ENCODE measurements at regions not wholly inside any gene's neighbourhood (a gene's known extent, or its start where the extent isn't known, plus 50 kb on each side); places are given as distances from the start of the nearest gene placed in this dataset.

DNA sequence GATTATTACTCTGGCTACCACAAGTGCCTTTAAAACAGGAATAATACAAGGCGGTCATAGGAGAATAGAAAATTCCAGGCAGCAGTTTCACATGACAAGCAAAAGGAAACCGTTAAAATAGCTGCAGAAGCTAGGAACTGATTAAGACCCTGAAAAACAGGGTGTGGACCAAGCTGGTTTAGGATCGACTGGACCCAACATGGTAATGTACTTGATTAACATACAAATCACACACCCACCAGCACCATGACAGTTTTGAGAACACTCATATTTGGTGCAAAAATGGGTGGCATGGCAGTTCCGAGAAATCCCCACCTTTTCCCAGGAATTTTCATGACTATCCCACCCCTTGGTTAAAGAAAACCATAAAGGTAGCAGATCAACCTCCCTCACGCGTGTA lies 51.9 kb upstream of the TMEM163 start:
- no peak for DNase-seq (ENCODE audit: insufficient read length, low spot score)
- TF ChIP-seq, protein P1, sequence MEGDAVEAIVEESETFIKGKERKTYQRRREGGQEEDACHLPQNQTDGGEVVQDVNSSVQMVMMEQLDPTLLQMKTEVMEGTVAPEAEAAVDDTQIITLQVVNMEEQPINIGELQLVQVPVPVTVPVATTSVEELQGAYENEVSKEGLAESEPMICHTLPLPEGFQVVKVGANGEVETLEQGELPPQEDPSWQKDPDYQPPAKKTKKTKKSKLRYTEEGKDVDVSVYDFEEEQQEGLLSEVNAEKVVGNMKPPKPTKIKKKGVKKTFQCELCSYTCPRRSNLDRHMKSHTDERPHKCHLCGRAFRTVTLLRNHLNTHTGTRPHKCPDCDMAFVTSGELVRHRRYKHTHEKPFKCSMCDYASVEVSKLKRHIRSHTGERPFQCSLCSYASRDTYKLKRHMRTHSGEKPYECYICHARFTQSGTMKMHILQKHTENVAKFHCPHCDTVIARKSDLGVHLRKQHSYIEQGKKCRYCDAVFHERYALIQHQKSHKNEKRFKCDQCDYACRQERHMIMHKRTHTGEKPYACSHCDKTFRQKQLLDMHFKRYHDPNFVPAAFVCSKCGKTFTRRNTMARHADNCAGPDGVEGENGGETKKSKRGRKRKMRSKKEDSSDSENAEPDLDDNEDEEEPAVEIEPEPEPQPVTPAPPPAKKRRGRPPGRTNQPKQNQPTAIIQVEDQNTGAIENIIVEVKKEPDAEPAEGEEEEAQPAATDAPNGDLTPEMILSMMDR (IDR thresholded peaks at IDR 0.05; ENCODE audit: insufficient read depth, missing control alignments) = no peak
- no peak for FAIRE-seq

DNA sequence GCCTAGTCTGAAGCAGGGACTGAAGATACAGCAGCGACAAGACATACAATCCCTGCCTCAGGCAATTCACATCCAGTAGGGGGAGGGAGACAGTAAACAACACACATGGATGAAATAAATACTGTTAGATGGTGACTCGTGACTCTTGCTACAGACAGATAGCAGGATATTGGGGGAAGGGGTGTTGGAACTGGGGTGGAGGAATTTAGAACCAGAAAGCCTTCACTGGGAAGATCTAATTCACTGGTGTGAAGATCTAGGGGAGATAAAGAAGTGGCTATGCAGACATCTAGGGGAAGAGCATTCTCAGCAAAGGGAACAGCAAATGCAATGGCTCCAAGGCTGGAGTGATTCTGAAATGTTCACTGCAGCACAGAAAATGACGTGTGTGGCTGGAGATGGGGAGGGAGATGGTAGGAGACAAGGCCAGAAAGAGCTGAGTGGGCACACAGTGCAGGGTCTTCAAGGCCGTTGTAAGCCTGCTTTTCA lies 52.6 kb upstream of the TMEM163 start:
- no peak for FAIRE-seq
- no peak for DNase-seq (ENCODE audit: insufficient read length, low spot score)
- TF ChIP-seq, protein P1 (IDR thresholded peaks at IDR 0.05; ENCODE audit: insufficient read depth, missing control alignments) = no peak

DNA sequence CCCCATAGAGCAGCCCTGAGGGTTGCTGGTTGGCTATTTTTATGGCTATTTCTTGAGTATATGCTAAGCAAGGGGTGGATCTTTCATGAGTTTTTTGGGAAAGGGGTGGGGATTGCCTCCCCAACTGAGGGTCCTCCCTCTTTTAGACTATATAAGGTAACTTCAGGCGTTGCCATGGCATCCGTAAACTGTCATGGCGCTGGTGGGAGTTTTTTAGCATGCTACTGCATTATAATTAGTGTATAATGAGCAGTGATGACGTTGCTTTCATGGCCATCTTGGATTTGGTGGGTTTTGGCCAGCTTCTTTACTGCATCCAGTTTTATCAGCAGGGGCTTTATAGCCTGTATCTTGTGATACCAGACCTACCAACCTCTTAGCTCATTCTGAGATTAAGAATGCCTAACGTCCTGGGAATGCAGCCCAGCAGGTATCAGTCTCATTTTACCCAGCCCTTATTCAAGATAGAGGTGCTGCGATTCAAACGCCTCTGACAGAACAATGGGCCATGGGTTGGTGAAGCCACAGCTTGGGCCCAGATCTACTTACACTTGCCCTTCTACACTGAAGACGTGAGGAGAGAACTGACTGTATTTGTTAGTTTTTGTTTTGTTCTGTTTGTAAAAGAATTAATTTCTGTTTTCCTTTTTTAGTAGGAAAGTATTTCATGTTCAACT lies 53.8 kb upstream of the TMEM163 start:
- no peak for DNase-seq (ENCODE audit: insufficient read length, low spot score)
- TF ChIP-seq, protein P1 (IDR thresholded peaks at IDR 0.05; ENCODE audit: insufficient read depth, missing control alignments) = no peak
- FAIRE-seq = no peak

DNA sequence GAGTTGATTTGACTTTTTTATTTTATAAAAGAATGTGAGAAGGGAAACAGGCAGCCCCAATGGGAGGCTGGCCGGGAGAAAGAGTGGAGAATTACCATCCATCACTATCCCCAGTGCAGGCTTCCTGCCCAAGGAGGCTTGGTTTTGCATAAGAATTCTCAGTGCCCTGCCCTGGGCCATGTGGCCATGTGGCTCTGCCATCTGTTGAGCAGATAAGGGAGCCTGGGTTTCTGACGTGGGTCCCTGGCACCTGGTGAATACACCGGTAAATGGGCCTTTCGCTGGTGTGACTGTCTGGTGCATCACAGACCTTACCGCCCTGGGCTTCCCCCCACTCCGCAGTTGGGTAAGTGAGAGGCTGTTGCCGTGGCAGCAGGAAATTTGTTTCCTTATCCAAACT lies 54.5 kb upstream of the TMEM163 start:
- FAIRE-seq = no peak

DNA sequence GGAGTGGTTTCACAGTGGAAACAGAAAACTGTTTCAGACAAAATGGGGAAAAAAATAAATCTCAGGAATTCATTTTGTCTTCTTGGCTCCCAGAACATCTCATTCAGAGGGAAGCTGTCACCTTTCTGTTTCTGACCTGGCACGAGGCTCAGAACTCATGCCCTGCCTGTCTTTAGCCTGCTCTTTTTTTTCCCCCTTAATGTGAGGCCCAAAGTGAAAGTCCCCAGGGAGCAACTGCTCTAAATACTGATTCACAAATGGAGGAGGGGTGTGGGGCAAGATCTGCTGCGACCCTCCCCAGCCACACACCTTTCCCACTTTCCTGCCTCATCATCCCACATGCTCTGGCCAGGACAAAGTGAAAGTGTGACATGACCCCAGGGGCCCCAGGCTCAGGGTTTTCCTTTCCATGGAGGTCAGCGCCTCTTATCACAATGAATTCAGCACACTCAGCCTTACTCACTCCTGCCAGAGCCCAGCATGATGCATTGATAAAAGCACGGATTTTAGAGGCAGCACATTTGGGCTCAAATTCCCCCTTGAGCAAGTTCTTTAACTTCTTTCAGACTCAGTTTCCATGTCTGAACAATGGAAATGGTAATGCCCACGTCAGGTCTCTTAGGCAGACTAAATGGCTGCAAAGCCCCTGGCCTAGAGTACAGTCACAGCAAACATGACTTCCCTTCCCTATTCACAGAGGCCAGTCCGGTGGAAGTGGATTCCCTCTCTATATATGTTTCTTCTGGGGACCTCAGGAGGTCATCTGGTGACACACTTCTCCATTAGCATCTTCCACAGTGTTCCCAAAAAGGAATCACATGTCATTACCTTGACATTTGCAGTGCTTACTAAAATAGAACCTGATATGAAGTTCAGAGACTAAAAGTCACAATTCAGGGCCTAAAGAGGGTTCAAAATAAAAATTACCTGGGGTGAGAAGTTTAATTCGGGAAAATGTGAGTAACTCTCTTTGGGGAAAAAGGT lies 55.3 kb upstream of the TMEM163 start:
- no peak for DNase-seq (ENCODE audit: insufficient read length, low spot score)
- TF ChIP-seq, protein P1 (IDR thresholded peaks at IDR 0.05; ENCODE audit: insufficient read depth, missing control alignments) = no peak
- FAIRE-seq = no peak

More for the DNA sequence above, 54.5 kb upstream of the TMEM163 start:
- DNase-seq (ENCODE audit: insufficient read length, low spot score) = no peak
- TF ChIP-seq, protein P1 (IDR thresholded peaks at IDR 0.05; ENCODE audit: insufficient read depth, missing control alignments) = no peak

DNA sequence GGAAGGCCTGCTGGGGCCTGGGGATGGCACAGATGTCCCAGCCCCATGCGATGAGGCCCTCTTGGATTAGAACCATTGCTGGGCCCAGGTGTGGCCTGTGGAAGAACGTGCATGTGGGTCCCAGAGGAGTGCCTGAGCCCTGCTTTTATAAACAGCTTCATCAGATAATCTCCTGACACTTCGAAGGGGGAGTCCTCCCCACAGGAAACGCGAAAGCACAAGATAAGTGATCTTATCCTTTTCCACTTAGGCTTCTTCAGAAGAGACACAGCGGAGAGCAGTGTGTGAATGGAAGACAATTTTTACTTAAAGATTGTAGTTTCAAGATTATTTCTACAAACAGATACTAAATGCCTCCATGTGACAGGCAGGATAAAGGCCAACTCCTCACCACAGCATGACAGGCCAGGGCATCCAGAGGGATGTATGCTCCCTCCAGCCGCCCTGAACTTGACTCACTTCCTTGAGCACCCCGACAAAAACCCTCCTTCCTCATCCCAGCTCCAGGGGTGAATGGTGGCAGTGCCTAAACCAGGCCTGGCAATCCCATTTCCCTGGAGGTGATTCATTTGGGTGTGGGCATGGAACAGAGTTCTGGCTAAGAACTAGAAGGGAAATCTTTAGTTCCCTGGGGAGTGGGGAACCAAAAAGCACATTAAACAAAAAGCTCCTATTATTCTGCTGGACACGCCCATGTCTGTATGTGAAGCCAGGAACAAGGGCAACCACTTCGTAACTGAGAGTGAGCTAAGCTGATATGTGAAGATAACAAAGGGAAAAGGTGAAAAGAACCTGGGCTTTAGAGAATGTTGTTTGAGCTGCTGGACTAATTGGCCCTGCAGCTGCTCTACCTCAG lies 56.2 kb upstream of the TMEM163 start:
- no peak for DNase-seq (ENCODE audit: insufficient read length, low spot score)
- TF ChIP-seq, protein P1 (IDR thresholded peaks at IDR 0.05; ENCODE audit: insufficient read depth, missing control alignments) = no peak
- no peak for FAIRE-seq

Data from D721Med (cell line).